IMR-90 (cell line): ENCODE measurements at regions not wholly inside any gene's neighbourhood (a gene's known extent, or its start where the extent isn't known, plus 50 kb on each side); places are given as distances from the start of the nearest gene placed in this dataset.

Experiments
- ATAC-seq: fragments of 200-7000 bp; cut with Tn5 transposase; 2 replicates; pipeline ENCODE4 v1.9.1; 2020; ENCODE audit warnings: low read depth, mild to moderate bottlenecking, moderate library complexity
- BruUV-seq: library from RNA; stranded (reverse); fragments of 400-500 nt; replicated peaks from 2 replicates; lab custom pipeline; 2021; lab: Mats Ljungman, UMichigan
- CTCF ChIA-PET: fragments of 300-600 bp; formaldehyde crosslinking; extraction: SDS; loops from one replicate; lab custom pipeline; 2021; ENCODE audit warnings: antibody characterized with exemption; lab: Yijun Ruan, JAX
- POLR2A ChIA-PET: fragments of 300-600 bp; sonication (Branson Sonifier 250); formaldehyde crosslinking; loops from one replicate; lab custom pipeline; 2022; ENCODE audit warnings: antibody characterized with exemption; ENCODE audit not compliant: unreplicated experiment; lab: Charles Lee
- DNase-seq: peaks from one replicate; pipeline ENCODE4 v3.0.0; 2013
- H2AFZ ChIP-seq: replicated peaks from 2 replicates; pipeline ENCODE3; 2013; ENCODE audit warnings: low read length, mild to moderate bottlenecking; ENCODE audit not compliant: poor library complexity
- H2AK5ac ChIP-seq: 2 replicates; pipeline ENCODE4 v1.6.1; 2013; ENCODE audit warnings: low read depth, low read length, inconsistent platforms
- H2AK9ac ChIP-seq: replicated peaks from 2 replicates; pipeline ENCODE3; 2013; ENCODE audit warnings: mild to moderate bottlenecking, low read depth, low read length, moderate library complexity; ENCODE audit not compliant: poor library complexity
- H2BK120ac ChIP-seq: 2 replicates; pipeline ENCODE4 v1.6.1; 2013; ENCODE audit warnings: low read depth, low read length, inconsistent platforms
- H2BK15ac ChIP-seq: 3 replicates; pipeline ENCODE4 v1.6.1; 2013; ENCODE audit warnings: low read depth, low read length, inconsistent platforms
- H2BK20ac ChIP-seq: 2 replicates; pipeline ENCODE4 v1.6.1; 2013; ENCODE audit warnings: low read depth, mild to moderate bottlenecking, inconsistent platforms, low read length, moderate library complexity
- H2BK5ac ChIP-seq: 2 replicates; pipeline ENCODE4 v1.6.1; 2013; ENCODE audit warnings: mild to moderate bottlenecking, low read depth, low read length, inconsistent platforms; ENCODE audit not compliant: poor library complexity, severe bottlenecking
- H3K14ac ChIP-seq: replicated peaks from 2 replicates; pipeline ENCODE4 v1.6.1; 2013; ENCODE audit warnings: low read depth, low read length, inconsistent platforms
- H3K18ac ChIP-seq: 2 replicates; pipeline ENCODE4 v1.6.1; 2013; ENCODE audit warnings: low read depth, low read length, control low read depth
- H3K23ac ChIP-seq: 2 replicates; pipeline ENCODE4 v1.6.1; 2013; ENCODE audit warnings: low read depth, low read length, inconsistent platforms
- H3K27ac ChIP-seq: 2 replicates; pipeline ENCODE4 v1.5.1; 2013; ENCODE audit warnings: mild to moderate bottlenecking, control low read depth, low read length; ENCODE audit not compliant: insufficient read depth
- H3K27me3 ChIP-seq: 2 replicates; pipeline ENCODE4 v1.6.1; 2013; ENCODE audit warnings: low read length; ENCODE audit not compliant: control insufficient read depth, insufficient read depth
- H3K36me3 ChIP-seq: 2 replicates; pipeline ENCODE4 v1.6.1; 2013; ENCODE audit warnings: low read length, mixed read lengths; ENCODE audit not compliant: control insufficient read depth, insufficient read depth
- H3K4ac ChIP-seq: 2 replicates; pipeline ENCODE4 v1.6.1; 2013; ENCODE audit warnings: low read depth, low read length, inconsistent platforms
- H3K4me1 ChIP-seq: 2 replicates; pipeline ENCODE4 v1.6.1; 2013; ENCODE audit warnings: low read length, mixed read lengths; ENCODE audit not compliant: control insufficient read depth, insufficient read depth
- H3K4me2 ChIP-seq: 2 replicates; pipeline ENCODE4 v1.6.1; 2013; ENCODE audit warnings: low read depth, mild to moderate bottlenecking, control low read depth, low read length, moderate library complexity
- H3K4me3 ChIP-seq: 2 replicates; pipeline ENCODE4 v1.5.1; 2013; ENCODE audit warnings: low read depth, mild to moderate bottlenecking, control low read depth, low read length, moderate library complexity; ENCODE audit not compliant: insufficient read depth
- H3K56ac ChIP-seq: 2 replicates; pipeline ENCODE4 v1.6.1; 2013; ENCODE audit warnings: low read length, inconsistent platforms; ENCODE audit not compliant: insufficient read depth; ENCODE audit errors: extremely low read depth
- H3K79me1 ChIP-seq, 2 experiments: 2 replicates each; pipeline ENCODE4 v1.6.1; 2013; ENCODE audit warnings: low read length in 2 of 2, inconsistent platforms in 1 of 2, low read depth in 1 of 2
- H3K9ac ChIP-seq: 2 replicates; pipeline ENCODE4 v1.6.1; 2013; ENCODE audit warnings: low read depth, low read length, control low read depth
- H3K9me1 ChIP-seq: 2 replicates; pipeline ENCODE4 v1.6.1; 2013; ENCODE audit warnings: low read length, inconsistent platforms; ENCODE audit not compliant: insufficient read depth
- H3K9me3 ChIP-seq: 2 replicates; pipeline ENCODE4 v1.6.1; 2013; ENCODE audit warnings: low read length; ENCODE audit not compliant: control insufficient read depth, insufficient read depth
- H4K20me1 ChIP-seq: 2 replicates; pipeline ENCODE4 v1.6.1; 2013; ENCODE audit warnings: low read length, inconsistent platforms; ENCODE audit not compliant: insufficient read depth
- H4K5ac ChIP-seq: 2 replicates; pipeline ENCODE4 v1.6.1; 2013; ENCODE audit warnings: mild to moderate bottlenecking, low read depth, low read length, control low read depth
- H4K8ac ChIP-seq, 2 experiments: 2 replicates each; pipeline ENCODE4 v1.6.1; 2013; ENCODE audit warnings: low read depth in 2 of 2, low read length in 2 of 2, control low read depth in 1 of 2, inconsistent platforms in 1 of 2
- H4K91ac ChIP-seq: 2 replicates; pipeline ENCODE4 v1.6.1; 2013; ENCODE audit warnings: low read depth, low read length, inconsistent platforms; ENCODE audit not compliant: insufficient read depth
- BHLHE40 ChIP-seq: fragments of 150-350 bp; IDR thresholded peaks from 2 replicates; pipeline ENCODE4 v1.6.1; 2016; ENCODE audit warnings: mild to moderate bottlenecking, low read depth, low read length
- CEBPB ChIP-seq: IDR thresholded peaks from 2 replicates; pipeline ENCODE4 v1.6.1; 2012; ENCODE audit warnings: low read depth, low read length, improper control_type of control experiment
- CHD1 ChIP-seq: IDR thresholded peaks from 2 replicates; pipeline ENCODE4 v1.6.1; 2012; ENCODE audit warnings: low read depth, low read length, improper control_type of control experiment
- CTCF ChIP-seq: conservative IDR thresholded peaks from 2 replicates; pipeline ENCODE4 v1.5.1; 2012; ENCODE audit warnings: mild to moderate bottlenecking, low read depth, low read length, improper control_type of control experiment
- POLR2A ChIP-seq: IDR thresholded peaks from 2 replicates; pipeline ENCODE4 v1.6.1; 2012; ENCODE audit warnings: mild to moderate bottlenecking, low read depth, low read length
- USF2 ChIP-seq: fragments of 150-350 bp; IDR thresholded peaks from 2 replicates; pipeline ENCODE4 v1.6.1; 2017; ENCODE audit warnings: mild to moderate bottlenecking, antibody characterized with exemption, low read length, low read depth
- WGBS, 2 experiments: methylation state at CpG; one replicate each; pipeline versions ENCODE4 v1.1.5 to v1.1.7; 2013; ENCODE audit warnings: missing lambda C conversion rate in 2 of 2; ENCODE audit not compliant: insufficient read length in 1 of 2; ENCODE audit errors: extremely low coverage in 2 of 2; 5-methylcytosine and 5-hydroxymethylcytosine counted together
- dilution Hi-C: fragments of 300-500 bp; cut with HindIII; formaldehyde crosslinking; loops from one replicate; pipeline ENCODE4 v1.14.3; 2018; ENCODE audit warnings: low sequenced_read_pairs; ENCODE audit not compliant: unreplicated experiment
- in situ Hi-C: fragments of 300-500 bp; cut with MboI; formaldehyde crosslinking; loops from 3 replicates; pipeline ENCODE4 v1.14.3; 2019; ENCODE audit warnings: low sequenced_read_pairs, inconsistent platforms, mixed read lengths
- intact Hi-C: fragments of 100-400 bp; cut with micrococcal nuclease; formaldehyde crosslinking; loops from 2 replicates; pipeline ENCODE4 v1.10.0; 2022

GRCh38 chr16:17951378-17951777, 385.2 kb downstream of the NPIPA8 start:
- Histone ChIP-seq H3K4ac (no peak overlapping the region), H3K9me3 (no peaks in the 10 kb centered on the region; the same call in 1 of the 2 replicates), H2BK20ac (no peak overlapping the region), H4K91ac (no peak overlapping the region), H4K20me1 (no peaks in the 10 kb centered on the region), H3K36me3 (no peaks in the 10 kb centered on the region), H2AK9ac (no peak overlapping the region), H3K4me2 (no peak overlapping the region), H3K4me3 (no peak overlapping the region), H3K18ac (no peak overlapping the region), H3K23ac (no peak overlapping the region), H4K5ac (no peak overlapping the region), H2BK15ac (no peak overlapping the region), H2AK5ac (no peak overlapping the region), H3K27me3 (no peaks in the 10 kb centered on the region), H3K4me1 (no peaks in the 10 kb centered on the region), H2AFZ (no peak overlapping the region), H3K9me1 (no peaks in the 10 kb centered on the region), H3K27ac (no peak overlapping the region), H3K9ac (no peak overlapping the region), H3K79me1 (no peaks in the 10 kb centered on the region), H3K56ac (no peak overlapping the region), H2BK120ac (no peak overlapping the region), H3K14ac (no peak overlapping the region), H2BK5ac (no peak overlapping the region), H4K8ac (no peak overlapping the region)
- TF ChIP-seq CHD1 (no peak), CEBPB (no peak), BHLHE40 (no peak), USF2 (no peak), CTCF (no peak), POLR2A (no peak)
- POLR2A ChIA-PET = no interaction called here
- DNase-seq (no peak), ATAC-seq (no peak)
- in situ Hi-C loops (no loop called here), intact Hi-C loops (no loop called here), dilution Hi-C loops (no loop called here)
- 17% methylated on average over 1 of the region's 4 CpGs; no CpG with 5 or more reads in 1 of the 2 experiments for WGBS, 2 experiments
- CTCF ChIA-PET = no interaction called here
- BruUV-seq = no TSS peak
